Dendritic cell treated with granulocyte-macrophage colony-stimulating factor and Interleukin-4, amounts not matched to agents 40 ng/mL and 50 ng/mL, for 4 days (primary cell): ENCODE measurements at regions not wholly inside any gene's neighbourhood (a gene's known extent, or its start where the extent isn't known, plus 50 kb on each side); places are given as distances from the start of the nearest gene placed in this dataset.
"Not testable (repeated sequence)": the region's sequence is repeated elsewhere in the genome, so short reads cannot be mapped to it uniquely, and the experiment has no call there.

Experiments
- H3K27ac Mint-ChIP-seq: one replicate; pipeline ENCODE4 v1.8.0; 2022; ENCODE audit warnings: mild to moderate bottlenecking, mixed read lengths
- H3K27me3 Mint-ChIP-seq: one replicate; pipeline ENCODE4 v1.8.0; 2022; ENCODE audit warnings: mild to moderate bottlenecking, mixed read lengths
- H3K36me3 Mint-ChIP-seq: one replicate; pipeline ENCODE4 v1.8.0; 2022; ENCODE audit warnings: low read depth, mixed read lengths
- H3K4me1 Mint-ChIP-seq: one replicate; pipeline ENCODE4 v1.8.0; 2022; ENCODE audit warnings: low read depth, mixed read lengths
- H3K4me3 Mint-ChIP-seq: one replicate; pipeline ENCODE4 v1.8.0; 2022; ENCODE audit warnings: mild to moderate bottlenecking, moderate library complexity, mixed read lengths
- H3K9me3 Mint-ChIP-seq: one replicate; pipeline ENCODE4 v1.8.0; 2022; ENCODE audit warnings: mixed read lengths
- intact Hi-C: fragments of 100-400 bp; cut with micrococcal nuclease; formaldehyde crosslinking; loops from one replicate; pipeline ENCODE4 v1.15.0; 2022

- H3K4me1 Mint-ChIP-seq: peaks cover 20% of the 10 kb centered on the region
- H3K36me3 Mint-ChIP-seq, intact Hi-C loops, H3K4me3 Mint-ChIP-seq, H3K27me3 Mint-ChIP-seq, H3K9me3 Mint-ChIP-seq, H3K27ac Mint-ChIP-seq: not testable (repeated sequence)
These were observed 49.9 kb upstream of the MSMB start for GRCh38 chr10:46095943-46096342.

GRCh38 chr10:46096446-46096845 is 50.4 kb upstream of the MSMB start:
- Mint-ChIP-seq H3K36me3 (no peaks in the 10 kb centered on the region), H3K27me3 (no peaks in the 10 kb centered on the region), H3K4me3 (no peak overlapping the region), H3K9me3 (no peaks in the 10 kb centered on the region), H3K27ac (no peak overlapping the region), H3K4me1 (peaks cover 20% of the 10 kb centered on the region)
- intact Hi-C loops: no loop called here

- Mint-ChIP-seq H3K9me3 (no peaks in the 10 kb centered on the region), H3K4me3 (no peak overlapping the region)
- intact Hi-C loops: no loop called here
These were observed 51.0 kb upstream of the MSMB start for GRCh38 chr10:46096909-46097575.

GRCh38 chr10:46097576-46098317 is 51.7 kb upstream of the MSMB start:
- Mint-ChIP-seq H3K4me3 (no peak overlapping the region), H3K9me3 (no peaks in the 10 kb centered on the region), H3K36me3 (no peaks in the 10 kb centered on the region), H3K4me1 (peaks cover 20% of the 10 kb centered on the region), H3K27me3 (no peaks in the 10 kb centered on the region), H3K27ac (no peak overlapping the region)
- intact Hi-C loops: no loop called here

More at GRCh38 chr10:46096909-46097575, 51.0 kb upstream of the MSMB start:
- Mint-ChIP-seq H3K36me3 (no peaks in the 10 kb centered on the region), H3K4me1 (peaks cover 20% of the 10 kb centered on the region), H3K27ac (no peak overlapping the region), H3K27me3 (no peaks in the 10 kb centered on the region)

- no peaks in the 10 kb centered on the region for H3K9me3 Mint-ChIP-seq
- H3K27ac Mint-ChIP-seq: no peak overlapping the region
- H3K27me3 Mint-ChIP-seq: no peaks in the 10 kb centered on the region
- peaks cover 20% of the 10 kb centered on the region for H3K4me1 Mint-ChIP-seq
- no peaks in the 10 kb centered on the region for H3K36me3 Mint-ChIP-seq
- intact Hi-C loops: no loop called here
- no peak overlapping the region for H3K4me3 Mint-ChIP-seq
These were observed 52.3 kb upstream of the MSMB start for GRCh38 chr10:46098386-46098785.

GRCh38 chr10:46098925-46099324 is 52.9 kb upstream of the MSMB start:
- H3K9me3 Mint-ChIP-seq, intact Hi-C loops, H3K4me3 Mint-ChIP-seq, H3K27ac Mint-ChIP-seq, H3K36me3 Mint-ChIP-seq, H3K27me3 Mint-ChIP-seq: not testable (repeated sequence)
- H3K4me1 Mint-ChIP-seq: peaks cover 20% of the 10 kb centered on the region

- Mint-ChIP-seq H3K4me1 (peaks cover 21% of the 10 kb centered on the region), H3K9me3 (no peaks in the 10 kb centered on the region), H3K4me3 (no peak overlapping the region), H3K27ac (no peak overlapping the region), H3K27me3 (peaks cover 18% of the 10 kb centered on the region), H3K36me3 (no peaks in the 10 kb centered on the region)
- intact Hi-C loops: no loop called here
These were observed 58.1 kb upstream of the MSMB start for GRCh38 chr10:46104071-46104585.

- H3K27ac Mint-ChIP-seq: peak overlapping the region; percentile 69
- H3K4me3 Mint-ChIP-seq: peak overlapping the region; percentile 71
- intact Hi-C loops: not testable (repeated sequence)
These were observed 59.3 kb upstream of the MSMB start for GRCh38 chr10:46105416-46105815.

GRCh38 chr10:46105856-46106409 is 59.9 kb upstream of the MSMB start:
- peak overlapping the region; percentile 71 for H3K4me3 Mint-ChIP-seq
- intact Hi-C loops, H3K36me3 Mint-ChIP-seq, H3K9me3 Mint-ChIP-seq: not testable (repeated sequence)
- peaks cover 18% of the 10 kb centered on the region for H3K27me3 Mint-ChIP-seq
- H3K27ac Mint-ChIP-seq: peak overlapping the region; percentile 69
- H3K4me1 Mint-ChIP-seq: peaks cover 21% of the 10 kb centered on the region

More at GRCh38 chr10:46105416-46105815, 59.3 kb upstream of the MSMB start:
- peaks cover 21% of the 10 kb centered on the region for H3K4me1 Mint-ChIP-seq
- H3K27me3 Mint-ChIP-seq: peaks cover 18% of the 10 kb centered on the region
- H3K9me3 Mint-ChIP-seq, H3K36me3 Mint-ChIP-seq: not testable (repeated sequence)

- Mint-ChIP-seq H3K36me3 (no peaks in the 10 kb centered on the region), H3K4me1 (peaks cover 21% of the 10 kb centered on the region), H3K9me3 (no peaks in the 10 kb centered on the region), H3K4me3 (peak overlapping the region; percentile 71), H3K27me3 (peaks cover 18% of the 10 kb centered on the region), H3K27ac (peak overlapping the region; percentile 69)
- intact Hi-C loops: no loop called here
These were observed 60.6 kb upstream of the MSMB start for GRCh38 chr10:46106410-46107255.

- H3K9me3 Mint-ChIP-seq, H3K27ac Mint-ChIP-seq, H3K4me3 Mint-ChIP-seq, intact Hi-C loops, H3K36me3 Mint-ChIP-seq: not testable (repeated sequence)
- Mint-ChIP-seq H3K27me3 (peaks cover 18% of the 10 kb centered on the region), H3K4me1 (peaks cover 21% of the 10 kb centered on the region)
These were observed 62.1 kb upstream of the MSMB start for GRCh38 chr10:46108158-46108499.

GRCh38 chr10:46154271-46154670 is 108.2 kb upstream of the MSMB start:
- not testable (repeated sequence) for H3K9me3 Mint-ChIP-seq, H3K4me1 Mint-ChIP-seq

GRCh38 chr10:46154683-46155082 is 108.6 kb upstream of the MSMB start:
- H3K27me3 Mint-ChIP-seq, H3K27ac Mint-ChIP-seq, H3K9me3 Mint-ChIP-seq, H3K36me3 Mint-ChIP-seq, H3K4me1 Mint-ChIP-seq, intact Hi-C loops, H3K4me3 Mint-ChIP-seq: not testable (repeated sequence)

More at GRCh38 chr10:46154271-46154670, 108.2 kb upstream of the MSMB start:
- H3K27ac Mint-ChIP-seq, intact Hi-C loops, H3K4me3 Mint-ChIP-seq, H3K36me3 Mint-ChIP-seq, H3K27me3 Mint-ChIP-seq: not testable (repeated sequence)

- H3K27me3 Mint-ChIP-seq: not testable (repeated sequence)
These were observed 110.8 kb upstream of the MSMB start for GRCh38 chr10:46156866-46157265.

More at GRCh38 chr10:46156866-46157265, 110.8 kb upstream of the MSMB start:
- H3K9me3 Mint-ChIP-seq, intact Hi-C loops, H3K4me1 Mint-ChIP-seq, H3K4me3 Mint-ChIP-seq, H3K27ac Mint-ChIP-seq, H3K36me3 Mint-ChIP-seq: not testable (repeated sequence)
